Nephron (organoid): ENCODE measurements at regions not wholly inside any gene's neighbourhood (a gene's known extent, or its start where the extent isn't known, plus 50 kb on each side); places are given as distances from the start of the nearest gene placed in this dataset.

Experiments used
- H3K27ac Mint-ChIP-seq, 3 experiments: 2 replicates each; pipeline ENCODE4 v1.8.0; 2020; ENCODE audit warnings: mixed read lengths in 3 of 3, mild to moderate bottlenecking in 2 of 3, moderate library complexity in 1 of 3
- H3K27me3 Mint-ChIP-seq: 2 replicates; pipeline ENCODE4 v1.8.0; 2021; ENCODE audit warnings: low read depth, mild to moderate bottlenecking, moderate library complexity, mixed read lengths
- H3K36me3 Mint-ChIP-seq: 2 replicates; pipeline ENCODE4 v1.8.0; 2020; ENCODE audit warnings: low read depth, mixed read lengths
- H3K4me1 Mint-ChIP-seq: 2 replicates; pipeline ENCODE4 v1.8.0; 2020; ENCODE audit warnings: mixed read lengths
- H3K4me3 Mint-ChIP-seq, 3 experiments: 2 replicates each; pipeline ENCODE4 v1.8.0; 2020; ENCODE audit warnings: mild to moderate bottlenecking in 3 of 3, mixed read lengths in 3 of 3, moderate library complexity in 2 of 3
- H3K9me3 Mint-ChIP-seq: 2 replicates; pipeline ENCODE4 v1.8.0; 2020; ENCODE audit warnings: mixed read lengths
- TF ChIP-seq, protein P1 (sequence below), 3 experiments: fragments of 200-600 bp; sonication (generic); IDR thresholded peaks; one replicate each; pipeline ENCODE4 v1.5.0; 2021; ENCODE audit warnings: antibody characterized with exemption in 3 of 3; ENCODE audit not compliant: unreplicated experiment in 3 of 3

DNA sequence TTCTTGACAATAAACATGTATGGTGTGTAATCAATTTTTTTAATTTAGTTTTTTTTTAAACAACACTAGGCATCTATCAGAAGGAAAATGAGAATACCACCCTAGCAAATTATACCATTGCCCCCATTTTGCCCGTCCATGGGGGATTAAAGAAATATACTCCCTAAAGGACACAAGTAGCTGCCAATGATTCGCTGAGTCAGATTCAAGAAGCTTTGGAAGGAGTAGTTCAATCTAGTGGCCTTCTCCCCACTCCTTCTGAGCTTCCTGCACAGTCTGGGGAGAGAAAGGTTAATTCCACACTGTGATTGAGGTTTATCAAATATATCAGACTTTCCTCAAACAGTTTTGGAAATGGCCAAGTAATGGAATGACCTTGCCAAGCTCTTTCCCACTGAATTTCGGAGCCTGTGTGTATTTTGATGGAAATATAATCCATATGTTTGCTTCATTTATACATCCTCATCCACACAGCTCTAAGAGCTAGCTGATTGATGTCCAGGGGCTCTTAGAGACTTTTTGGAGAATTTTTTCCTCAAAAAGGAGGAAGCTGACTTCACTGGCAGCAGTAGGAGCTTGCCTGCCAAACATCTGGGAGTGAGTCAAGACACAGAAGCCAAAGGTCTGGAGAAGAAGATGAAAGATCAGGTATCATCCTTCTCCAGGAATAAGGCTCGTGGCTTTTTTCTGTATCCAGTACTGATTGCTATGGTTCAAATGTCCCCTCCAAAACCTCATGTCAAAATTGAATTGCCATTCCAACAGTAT is 478.5 kb upstream of the PROK2 start:
- Mint-ChIP-seq H3K27me3 (peaks cover 33% of the 10 kb centered on the region), H3K27ac (peak overlapping the region in 2 of 3 experiments; percentile 1 to 2), H3K9me3 (no peaks in the 10 kb centered on the region), H3K36me3 (no peaks in the 10 kb centered on the region), H3K4me1 (peaks cover 29% of the 10 kb centered on the region), H3K4me3 (no peak overlapping the region)
- TF ChIP-seq, protein P1, sequence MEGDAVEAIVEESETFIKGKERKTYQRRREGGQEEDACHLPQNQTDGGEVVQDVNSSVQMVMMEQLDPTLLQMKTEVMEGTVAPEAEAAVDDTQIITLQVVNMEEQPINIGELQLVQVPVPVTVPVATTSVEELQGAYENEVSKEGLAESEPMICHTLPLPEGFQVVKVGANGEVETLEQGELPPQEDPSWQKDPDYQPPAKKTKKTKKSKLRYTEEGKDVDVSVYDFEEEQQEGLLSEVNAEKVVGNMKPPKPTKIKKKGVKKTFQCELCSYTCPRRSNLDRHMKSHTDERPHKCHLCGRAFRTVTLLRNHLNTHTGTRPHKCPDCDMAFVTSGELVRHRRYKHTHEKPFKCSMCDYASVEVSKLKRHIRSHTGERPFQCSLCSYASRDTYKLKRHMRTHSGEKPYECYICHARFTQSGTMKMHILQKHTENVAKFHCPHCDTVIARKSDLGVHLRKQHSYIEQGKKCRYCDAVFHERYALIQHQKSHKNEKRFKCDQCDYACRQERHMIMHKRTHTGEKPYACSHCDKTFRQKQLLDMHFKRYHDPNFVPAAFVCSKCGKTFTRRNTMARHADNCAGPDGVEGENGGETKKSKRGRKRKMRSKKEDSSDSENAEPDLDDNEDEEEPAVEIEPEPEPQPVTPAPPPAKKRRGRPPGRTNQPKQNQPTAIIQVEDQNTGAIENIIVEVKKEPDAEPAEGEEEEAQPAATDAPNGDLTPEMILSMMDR (IDR thresholded peaks at IDR 0.05; ENCODE audit: unreplicated experiment in 3 of 3), result no peak

DNA sequence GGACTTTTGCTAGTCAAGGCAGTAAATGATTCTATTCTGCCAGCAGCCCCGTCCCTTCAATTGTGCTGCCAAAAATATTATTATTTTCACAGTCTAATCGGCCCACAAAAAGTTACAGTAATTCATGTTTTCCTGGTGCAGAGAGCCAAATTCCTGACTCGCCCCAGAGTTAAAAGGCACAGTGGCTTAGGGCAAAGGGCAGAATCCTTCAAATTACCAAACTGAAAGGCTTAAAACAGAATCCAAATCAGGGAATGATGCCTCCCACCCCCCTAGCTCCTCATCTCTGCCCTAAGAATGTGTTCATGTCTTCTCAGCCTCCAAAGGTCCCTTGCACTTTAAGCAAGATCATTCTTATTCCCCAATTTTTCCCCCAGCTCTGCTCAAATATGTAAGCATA is 477.8 kb upstream of the PROK2 start:
- Mint-ChIP-seq H3K4me1 (peaks cover 33% of the 10 kb centered on the region), H3K4me3 (no peak overlapping the region), H3K27me3 (peaks cover 37% of the 10 kb centered on the region), H3K9me3 (no peaks in the 10 kb centered on the region), H3K27ac (peak overlapping the region; percentile 0 to 2 (median 1)), H3K36me3 (no peaks in the 10 kb centered on the region)
- TF ChIP-seq, protein P1 (IDR thresholded peaks at IDR 0.05; ENCODE audit: unreplicated experiment in 3 of 3), result no peak

DNA sequence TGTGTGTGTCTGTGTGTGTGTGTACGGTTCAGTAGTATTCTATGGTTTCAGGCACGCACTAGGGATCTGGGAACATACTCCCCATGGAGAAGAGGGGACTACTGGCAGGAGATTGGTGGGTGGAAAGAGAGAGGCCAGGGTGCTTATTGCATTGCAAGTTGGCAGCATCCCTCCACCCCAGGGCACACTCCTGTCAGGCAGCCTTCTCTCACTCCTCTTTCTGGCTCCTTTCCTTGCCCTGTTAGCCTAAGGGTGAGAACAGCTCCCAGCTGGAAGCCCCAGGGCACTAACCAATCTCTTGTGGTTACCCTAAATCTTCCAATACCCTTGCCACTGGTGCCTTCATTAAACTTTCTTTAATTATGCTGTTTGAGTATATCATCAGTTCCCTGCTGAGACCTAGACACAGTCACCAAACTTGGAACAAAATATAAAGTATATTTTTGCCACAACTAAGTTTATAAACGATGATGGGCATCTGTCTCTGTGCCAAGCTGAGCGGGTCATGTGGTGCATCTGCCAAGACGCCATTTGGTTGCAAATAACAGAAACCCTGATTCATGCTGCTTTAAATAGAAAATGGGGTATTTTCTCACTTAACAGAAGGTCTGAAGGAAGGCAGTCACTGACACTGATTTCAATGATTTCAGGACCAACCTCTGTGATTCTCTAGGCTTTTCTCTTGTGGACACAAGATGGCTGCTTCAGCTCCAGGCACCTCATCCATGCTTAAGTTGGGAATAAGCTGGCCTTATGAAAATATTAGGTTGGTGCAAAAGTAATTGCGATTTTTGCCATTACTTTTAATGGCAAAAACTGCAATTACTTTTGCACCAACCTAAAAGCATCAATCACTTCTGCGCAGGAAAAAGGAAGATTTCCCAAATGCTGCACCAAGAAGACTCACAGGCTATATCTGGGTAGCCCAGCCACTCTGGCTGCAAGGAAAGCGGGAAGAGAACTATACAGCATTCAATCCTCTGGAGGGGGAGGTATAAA is 476.9 kb upstream of the PROK2 start:
- no peaks in the 10 kb centered on the region for H3K36me3 Mint-ChIP-seq

DNA sequence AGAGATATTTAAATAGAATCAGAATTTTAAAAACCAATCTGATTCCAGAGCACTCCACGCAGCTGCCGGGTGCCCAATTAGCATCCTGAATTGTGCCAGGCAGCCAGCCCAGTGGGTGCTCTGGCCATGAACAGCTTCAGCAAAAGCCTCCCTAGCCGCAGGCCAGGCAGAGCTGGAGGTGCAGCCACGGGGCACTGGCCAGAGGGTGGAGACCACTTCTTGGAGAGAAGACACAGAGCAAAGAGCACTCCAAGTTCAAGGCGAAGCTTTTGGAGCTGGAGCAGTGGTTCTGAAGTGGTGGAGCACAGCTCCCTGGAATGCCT is 475.6 kb upstream of the PROK2 start:
- Mint-ChIP-seq H3K36me3 (no peaks in the 10 kb centered on the region), H3K9me3 (no peaks in the 10 kb centered on the region), H3K4me1 (peaks cover 46% of the 10 kb centered on the region), H3K4me3 (no peak overlapping the region), H3K27me3 (peaks cover 42% of the 10 kb centered on the region), H3K27ac (peak overlapping the region in 1 of 3 experiments; percentile 2)
- TF ChIP-seq, protein P1 (IDR thresholded peaks at IDR 0.05; ENCODE audit: unreplicated experiment in 3 of 3), result no peak

More for the DNA sequence above, 476.9 kb upstream of the PROK2 start:
- no peaks in the 10 kb centered on the region for H3K9me3 Mint-ChIP-seq
- peak overlapping the region in 2 of 3 experiments; percentile 0 to 73 for H3K27ac Mint-ChIP-seq
- TF ChIP-seq, protein P1 (IDR thresholded peaks at IDR 0.05; ENCODE audit: unreplicated experiment in 3 of 3), result no peak
- no peak overlapping the region for H3K4me3 Mint-ChIP-seq
- peaks cover 40% of the 10 kb centered on the region for H3K4me1 Mint-ChIP-seq
- H3K27me3 Mint-ChIP-seq, result peaks cover 37% of the 10 kb centered on the region

DNA sequence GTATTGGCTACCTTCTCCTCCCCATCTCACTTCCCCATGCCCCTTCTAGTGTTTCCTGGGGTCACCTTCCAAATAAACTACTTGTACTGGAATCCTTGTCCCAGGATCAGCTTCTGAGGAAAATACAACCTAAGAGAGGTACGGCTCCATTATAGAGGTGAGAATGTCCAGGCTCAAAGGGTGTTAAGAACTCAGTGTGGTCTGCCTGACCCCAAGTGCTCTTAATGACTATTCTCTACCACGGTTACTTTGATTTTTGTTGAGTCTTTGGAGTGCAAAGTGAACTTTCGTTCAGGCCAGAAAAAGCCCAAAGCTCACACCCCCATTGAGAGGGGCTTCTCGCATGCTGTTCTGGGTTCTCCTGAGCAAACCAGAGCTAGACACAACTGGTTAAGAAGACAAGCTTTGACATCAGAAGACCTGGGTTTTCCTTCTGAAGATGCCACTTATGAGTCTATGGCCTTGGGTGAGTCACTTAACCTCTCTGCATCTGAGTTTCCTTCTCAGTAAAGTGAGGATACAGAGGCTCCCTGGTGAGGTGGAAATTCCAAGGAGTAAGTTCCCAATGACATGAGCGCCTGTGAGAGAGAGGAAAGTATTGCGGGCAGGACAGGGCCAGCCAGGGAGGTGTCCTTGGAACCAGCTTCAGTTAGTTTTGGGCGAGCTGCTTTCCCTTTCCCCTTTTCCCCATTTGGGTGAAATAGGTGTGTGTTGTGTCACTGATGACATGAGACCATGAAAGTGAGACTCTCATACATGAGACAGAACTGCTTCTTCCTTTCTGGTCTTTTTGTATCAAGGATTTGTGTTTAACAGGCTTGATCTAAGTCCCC is 475.0 kb upstream of the PROK2 start:
- Mint-ChIP-seq H3K4me1 (peaks cover 45% of the 10 kb centered on the region), H3K27ac (peak overlapping the region in 1 of 3 experiments; percentile 2), H3K36me3 (no peaks in the 10 kb centered on the region)

More for the DNA sequence above, 475.0 kb upstream of the PROK2 start:
- no peak overlapping the region for H3K4me3 Mint-ChIP-seq
- TF ChIP-seq, protein P1 (IDR thresholded peaks at IDR 0.05; ENCODE audit: unreplicated experiment in 3 of 3), result no peak
- H3K9me3 Mint-ChIP-seq, result no peaks in the 10 kb centered on the region
- peaks cover 42% of the 10 kb centered on the region for H3K27me3 Mint-ChIP-seq
